Activated CD4-positive, alpha-beta T cell treated with anti-CD3 and anti-CD28 coated beads for 36 hours (primary cell): ENCODE measurements at regions not wholly inside any gene's neighbourhood (a gene's known extent, or its start where the extent isn't known, plus 50 kb on each side); places are given as distances from the start of the nearest gene placed in this dataset.
A peak's percentile ranks its signal among the peaks of the same experiment; 100 is the strongest.
"Not testable (repeated sequence)": the region's sequence is repeated elsewhere in the genome, so short reads cannot be mapped to it uniquely, and the experiment has no call there.

Source experiments
- ATAC-seq: fragments of 200-7000 bp; cut with Tn5 transposase; one replicate; pipeline ENCODE4 v1.10.0; 2021; ENCODE audit warnings: mild to moderate bottlenecking, moderate library complexity
- CTCF ChIA-PET: fragments of 350-600 bp; sonication (Branson Sonifier 250); formaldehyde crosslinking; loops from one replicate; lab custom pipeline; 2021; ENCODE audit warnings: antibody characterized with exemption; lab: Charles Lee
- POLR2A ChIA-PET: fragments of 350-600 bp; sonication (Branson Sonifier 250); formaldehyde crosslinking; loops from one replicate; lab custom pipeline; 2021; ENCODE audit warnings: antibody characterized with exemption, inconsistent platforms; lab: Charles Lee
- DNase-seq: peaks from one replicate; pipeline ENCODE4 v3.0.0-alpha.2; 2020
- H3K27ac Mint-ChIP-seq: one replicate; pipeline ENCODE4 v1.8.0; 2021; ENCODE audit warnings: mixed read lengths
- H3K27me3 Mint-ChIP-seq: one replicate; pipeline ENCODE4 v1.8.0; 2021; ENCODE audit warnings: mixed read lengths
- H3K36me3 Mint-ChIP-seq: one replicate; pipeline ENCODE4 v1.8.0; 2021; ENCODE audit warnings: low read depth, mixed read lengths
- H3K4me1 Mint-ChIP-seq: one replicate; pipeline ENCODE4 v1.8.0; 2021; ENCODE audit warnings: mixed read lengths
- H3K4me3 Mint-ChIP-seq: one replicate; pipeline ENCODE4 v1.8.0; 2021; ENCODE audit warnings: mild to moderate bottlenecking, moderate library complexity, mixed read lengths
- H3K9me3 Mint-ChIP-seq: one replicate; pipeline ENCODE4 v1.8.0; 2021; ENCODE audit warnings: low read depth, mixed read lengths
- intact Hi-C, 2 experiments: fragments of 100-400 bp; cut with DNase I in 1 of 2; cut with micrococcal nuclease in 1 of 2; formaldehyde crosslinking; loops; one replicate each; pipeline versions ENCODE4 v1.14.2 to v1.15.1; 2022 to 2024; cut with DNase I, micrococcal nuclease

- Mint-ChIP-seq H3K4me1 (no peaks in the 10 kb centered on the region), H3K36me3 (peaks cover 2% of the 10 kb centered on the region), H3K27ac (no peak overlapping the region), H3K27me3 (no peaks in the 10 kb centered on the region), H3K9me3 (peaks cover 3% of the 10 kb centered on the region), H3K4me3 (no peak overlapping the region)
- DNase-seq (no peak), ATAC-seq (no peak)
- POLR2A ChIA-PET = no interaction called here
- CTCF ChIA-PET = interaction anchor here (0.8 kb wide), 1 partner anchor 152 kb away, joined by 3 read pairs; no protein-coding TSS in a partner anchor
- intact Hi-C loops = no loop called here
Measured at GRCh38 chr3:177249203-177249602, 51.9 kb upstream of the TBL1XR1 start.

GRCh38 chr3:177250151-177250550, 52.9 kb upstream of the TBL1XR1 start:
- ChIA-PET CTCF (interaction anchor here (0.7 to 0.8 kb wide), 2 partner anchors 151 to 277 kb away, joined by 3 to 5 read pairs; no protein-coding TSS in a partner anchor), POLR2A (no interaction called here)
- H3K4me1 Mint-ChIP-seq = no peaks in the 10 kb centered on the region
- no peak for DNase-seq
- H3K4me3 Mint-ChIP-seq = no peak overlapping the region
- H3K36me3 Mint-ChIP-seq = peaks cover 2% of the 10 kb centered on the region
- H3K9me3 Mint-ChIP-seq = peaks cover 3% of the 10 kb centered on the region
- intact Hi-C loops = no loop called here
- no peaks in the 10 kb centered on the region for H3K27me3 Mint-ChIP-seq
- H3K27ac Mint-ChIP-seq = no peak overlapping the region
- no peak for ATAC-seq

GRCh38 chr3:177251755-177252154, 54.5 kb upstream of the TBL1XR1 start:
- CTCF ChIA-PET = interaction anchor here (0.8 kb wide), 1 partner anchor 24 kb away, joined by 3 read pairs; no protein-coding TSS in a partner anchor

GRCh38 chr3:177257006-177257405, 59.7 kb upstream of the TBL1XR1 start:
- no peak for DNase-seq
- ChIA-PET POLR2A (no interaction called here), CTCF (no interaction called here)
- no peaks in the 10 kb centered on the region for H3K36me3 Mint-ChIP-seq
- H3K9me3 Mint-ChIP-seq = no peaks in the 10 kb centered on the region
- intact Hi-C loops = no loop called here
- no peak for ATAC-seq
- no peaks in the 10 kb centered on the region for H3K4me1 Mint-ChIP-seq
- H3K4me3 Mint-ChIP-seq = no peak overlapping the region
- H3K27me3 Mint-ChIP-seq = no peaks in the 10 kb centered on the region
- no peak overlapping the region for H3K27ac Mint-ChIP-seq

More at GRCh38 chr3:177251755-177252154, 54.5 kb upstream of the TBL1XR1 start:
- Mint-ChIP-seq H3K9me3 (peaks cover 3% of the 10 kb centered on the region), H3K4me1 (no peaks in the 10 kb centered on the region), H3K4me3 (no peak overlapping the region), H3K36me3 (peaks cover 2% of the 10 kb centered on the region), H3K27ac (no peak overlapping the region), H3K27me3 (no peaks in the 10 kb centered on the region)
- intact Hi-C loops = no loop called here
- POLR2A ChIA-PET = no interaction called here
- ATAC-seq (no peak), DNase-seq (no peak)

GRCh38 chr3:177257625-177258024, 60.3 kb upstream of the TBL1XR1 start:
- DNase-seq (no peak), ATAC-seq (no peak)
- H3K9me3 Mint-ChIP-seq = no peaks in the 10 kb centered on the region
- ChIA-PET POLR2A (no interaction called here), CTCF (no interaction called here)
- intact Hi-C loops = no loop called here
- no peak overlapping the region for H3K27ac Mint-ChIP-seq
- H3K4me3 Mint-ChIP-seq = no peak overlapping the region
- H3K36me3 Mint-ChIP-seq = no peaks in the 10 kb centered on the region
- H3K27me3 Mint-ChIP-seq = no peaks in the 10 kb centered on the region
- no peaks in the 10 kb centered on the region for H3K4me1 Mint-ChIP-seq

GRCh38 chr3:177262396-177262795, 65.1 kb upstream of the TBL1XR1 start:
- intact Hi-C loops = no loop called here
- ATAC-seq (no peak), DNase-seq (no peak)
- ChIA-PET CTCF (interaction anchor here (0.6 kb wide), 1 partner anchor 48 kb away, joined by 3 read pairs; no protein-coding TSS in a partner anchor), POLR2A (no interaction called here)
- no peak overlapping the region for H3K4me3 Mint-ChIP-seq
- no peaks in the 10 kb centered on the region for H3K36me3 Mint-ChIP-seq
- no peaks in the 10 kb centered on the region for H3K9me3 Mint-ChIP-seq
- no peaks in the 10 kb centered on the region for H3K27me3 Mint-ChIP-seq
- H3K4me1 Mint-ChIP-seq = no peaks in the 10 kb centered on the region
- no peak overlapping the region for H3K27ac Mint-ChIP-seq

GRCh38 chr3:177263615-177264368, 66.5 kb upstream of the TBL1XR1 start:
- POLR2A ChIA-PET = no interaction called here
- intact Hi-C loops = no loop called here

GRCh38 chr3:177271811-177272501, 74.7 kb upstream of the TBL1XR1 start:
- ATAC-seq, H3K36me3 Mint-ChIP-seq, H3K4me1 Mint-ChIP-seq, POLR2A ChIA-PET, intact Hi-C loops, DNase-seq, H3K9me3 Mint-ChIP-seq, H3K27me3 Mint-ChIP-seq, H3K27ac Mint-ChIP-seq, H3K4me3 Mint-ChIP-seq: not testable (repeated sequence)
- CTCF ChIA-PET = interaction anchor here (0.6 kb wide), 1 partner anchor 19 kb away, joined by 4 read pairs; no protein-coding TSS in a partner anchor

More at GRCh38 chr3:177263615-177264368, 66.5 kb upstream of the TBL1XR1 start:
- Mint-ChIP-seq H3K9me3 (no peaks in the 10 kb centered on the region), H3K4me1 (no peaks in the 10 kb centered on the region), H3K4me3 (no peak overlapping the region), H3K36me3 (no peaks in the 10 kb centered on the region), H3K27me3 (no peaks in the 10 kb centered on the region), H3K27ac (no peak overlapping the region)
- DNase-seq = no peak
- CTCF ChIA-PET = interaction anchor here (0.5 kb wide), 1 partner anchor 13 kb away, joined by 3 read pairs; no protein-coding TSS in a partner anchor
- no peak for ATAC-seq

GRCh38 chr3:177278016-177278415, 80.7 kb upstream of the TBL1XR1 start:
- intact Hi-C loops = no loop called here
- CTCF ChIA-PET = no interaction called here
- DNase-seq (no peak), ATAC-seq (no peak)
- Mint-ChIP-seq H3K4me1 (peaks cover 17% of the 10 kb centered on the region), H3K9me3 (no peaks in the 10 kb centered on the region), H3K27me3 (no peaks in the 10 kb centered on the region), H3K27ac (no peak overlapping the region), H3K36me3 (no peaks in the 10 kb centered on the region), H3K4me3 (no peak overlapping the region)
- POLR2A ChIA-PET = no interaction called here

- POLR2A ChIA-PET = no interaction called here
- no peaks in the 10 kb centered on the region for H3K27me3 Mint-ChIP-seq
- no peak overlapping the region for H3K27ac Mint-ChIP-seq
Measured at GRCh38 chr3:177279118-177279815, 82.0 kb upstream of the TBL1XR1 start.

GRCh38 chr3:177281292-177282118, 84.2 kb upstream of the TBL1XR1 start:
- ChIA-PET POLR2A (no interaction called here), CTCF (interaction anchor here (0.8 kb wide), 1 partner anchor 13 kb away, joined by 3 read pairs; no protein-coding TSS in a partner anchor)
- intact Hi-C loops = no loop called here
- peak; percentile 37 for ATAC-seq
- H3K4me3 Mint-ChIP-seq = no peak overlapping the region
- H3K4me1 Mint-ChIP-seq = peaks cover 25% of the 10 kb centered on the region
- H3K9me3 Mint-ChIP-seq = no peaks in the 10 kb centered on the region
- H3K27ac Mint-ChIP-seq = no peak overlapping the region
- DNase-seq = peak; percentile 27
- no peaks in the 10 kb centered on the region for H3K27me3 Mint-ChIP-seq
- no peaks in the 10 kb centered on the region for H3K36me3 Mint-ChIP-seq

More at GRCh38 chr3:177279118-177279815, 82.0 kb upstream of the TBL1XR1 start:
- Mint-ChIP-seq H3K36me3 (no peaks in the 10 kb centered on the region), H3K9me3 (no peaks in the 10 kb centered on the region), H3K4me1 (peaks cover 20% of the 10 kb centered on the region), H3K4me3 (no peak overlapping the region)
- intact Hi-C loops = no loop called here
- ATAC-seq (no peak), DNase-seq (no peak)
- CTCF ChIA-PET = no interaction called here
